ENCODE measurements at regions not wholly inside any gene's neighbourhood (a gene's known extent, or its start where the extent isn't known, plus 50 kb on each side); places are given as distances from the start of the nearest gene placed in this dataset.
A peak's percentile ranks its signal among the peaks of the same experiment; 100 is the strongest.
"Not testable (repeated sequence)": the region's sequence is repeated elsewhere in the genome, so short reads cannot be mapped to it uniquely, and the experiment has no call there.

DNA sequence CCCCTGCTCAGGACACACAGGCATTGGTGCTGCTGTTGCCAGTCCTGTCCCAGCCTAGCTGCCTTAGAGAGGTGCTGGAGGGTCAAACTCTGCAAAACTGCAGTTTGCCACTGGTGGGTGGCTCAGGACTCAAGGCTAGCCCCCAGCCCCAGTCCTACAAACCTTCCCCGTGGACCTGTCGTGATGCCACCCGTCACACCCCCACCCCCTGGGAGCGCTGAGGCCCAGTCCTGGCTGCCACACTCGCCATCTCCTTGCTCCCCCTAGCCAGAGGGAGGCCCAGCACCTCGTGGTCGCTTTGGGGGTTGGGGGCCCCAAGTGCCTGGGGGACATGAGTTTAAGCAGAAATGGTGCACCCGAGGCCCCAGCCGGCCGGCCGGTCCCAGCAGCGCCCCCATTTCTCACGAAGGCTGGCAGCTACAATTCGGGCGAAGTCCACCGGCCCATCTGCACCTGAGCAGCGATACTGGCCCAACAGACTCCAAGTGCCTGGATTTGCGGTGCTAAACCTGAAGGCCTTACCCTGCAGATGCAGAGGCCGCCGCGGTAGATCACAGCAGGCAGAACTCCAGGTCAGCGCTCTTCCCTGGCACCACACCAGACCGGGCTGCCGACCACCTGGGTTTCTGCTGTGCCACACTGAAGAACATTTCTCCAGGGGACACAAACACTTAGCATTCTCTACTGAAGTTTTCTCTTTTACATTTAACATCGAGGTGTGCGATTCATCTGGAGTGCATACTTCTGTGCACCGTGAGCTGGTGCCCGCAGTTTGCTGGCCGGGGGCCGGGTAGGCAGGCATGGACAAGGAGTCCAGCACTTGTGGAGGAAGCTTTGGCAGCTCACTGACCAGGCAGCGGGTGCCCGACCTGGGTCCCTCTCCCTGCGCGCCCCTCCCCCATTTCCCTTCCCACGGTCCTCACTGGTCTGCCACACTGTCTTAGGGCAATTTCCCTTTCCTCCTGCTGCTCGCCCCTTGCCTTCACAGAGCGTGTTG is 130.0 kb downstream of the KCNJ12 start:
- Histone ChIP-seq H3K9me3 (no peaks in the 10 kb centered on the region), H3K4me3 (no peak overlapping the region), H3K27ac (no peak overlapping the region), H3K4me1 (no peaks in the 10 kb centered on the region), H3K36me3 (no peaks in the 10 kb centered on the region), H3K27me3 (peaks cover 0 to 3% (median 0%) of the 10 kb centered on the region in 4 donors)
- intact Hi-C loops (cut with DNase I): loop anchor here in 1 of 3 donors (5.0 to 10.0 kb wide), 2 partner anchors 51 to 224 kb away; partner anchors contain the start of gene MAP2K3
- DNase-seq (no peak), FAIRE-seq (no peak), ATAC-seq (no peak)
- 74 to 76% methylated on average over 37 of the region's 37 CpGs for WGBS, 2 donors
- TF ChIP-seq, protein P1, sequence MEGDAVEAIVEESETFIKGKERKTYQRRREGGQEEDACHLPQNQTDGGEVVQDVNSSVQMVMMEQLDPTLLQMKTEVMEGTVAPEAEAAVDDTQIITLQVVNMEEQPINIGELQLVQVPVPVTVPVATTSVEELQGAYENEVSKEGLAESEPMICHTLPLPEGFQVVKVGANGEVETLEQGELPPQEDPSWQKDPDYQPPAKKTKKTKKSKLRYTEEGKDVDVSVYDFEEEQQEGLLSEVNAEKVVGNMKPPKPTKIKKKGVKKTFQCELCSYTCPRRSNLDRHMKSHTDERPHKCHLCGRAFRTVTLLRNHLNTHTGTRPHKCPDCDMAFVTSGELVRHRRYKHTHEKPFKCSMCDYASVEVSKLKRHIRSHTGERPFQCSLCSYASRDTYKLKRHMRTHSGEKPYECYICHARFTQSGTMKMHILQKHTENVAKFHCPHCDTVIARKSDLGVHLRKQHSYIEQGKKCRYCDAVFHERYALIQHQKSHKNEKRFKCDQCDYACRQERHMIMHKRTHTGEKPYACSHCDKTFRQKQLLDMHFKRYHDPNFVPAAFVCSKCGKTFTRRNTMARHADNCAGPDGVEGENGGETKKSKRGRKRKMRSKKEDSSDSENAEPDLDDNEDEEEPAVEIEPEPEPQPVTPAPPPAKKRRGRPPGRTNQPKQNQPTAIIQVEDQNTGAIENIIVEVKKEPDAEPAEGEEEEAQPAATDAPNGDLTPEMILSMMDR (IDR thresholded peaks at IDR 0.05): no peak

DNA sequence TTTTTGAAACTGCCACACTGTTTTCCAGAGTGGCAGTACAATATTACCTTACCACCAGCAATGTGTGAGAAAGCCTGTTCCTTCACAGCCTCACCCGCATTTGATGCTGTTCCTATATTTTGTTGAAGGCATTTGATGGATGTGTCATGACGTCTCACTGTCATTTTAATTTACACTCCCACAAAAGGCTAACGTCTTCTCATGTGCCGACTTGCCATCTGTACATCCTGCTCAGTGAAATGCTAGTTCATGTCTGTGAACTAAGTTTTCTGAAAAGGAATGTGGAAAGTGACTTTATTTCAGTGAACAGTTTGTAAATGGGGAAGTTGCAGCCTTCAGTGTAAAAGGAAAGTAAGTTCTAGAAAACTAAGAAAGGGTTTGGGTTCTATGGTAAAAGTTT is 131.6 kb downstream of the KCNJ12 start:
- not testable (repeated sequence) for H3K36me3 ChIP-seq, ATAC-seq, DNase-seq, FAIRE-seq, H3K27me3 ChIP-seq, H3K4me1 ChIP-seq, H3K9me3 ChIP-seq, H3K4me3 ChIP-seq, H3K27ac ChIP-seq
- 68 to 79% methylated on average over 4 of the region's 4 CpGs for WGBS, 2 donors
- intact Hi-C loops (cut with DNase I): loop anchor here in 1 of 3 donors (5.0 to 10.0 kb wide), 2 partner anchors 53 to 226 kb away; partner anchors contain the start of gene MAP2K3

DNA sequence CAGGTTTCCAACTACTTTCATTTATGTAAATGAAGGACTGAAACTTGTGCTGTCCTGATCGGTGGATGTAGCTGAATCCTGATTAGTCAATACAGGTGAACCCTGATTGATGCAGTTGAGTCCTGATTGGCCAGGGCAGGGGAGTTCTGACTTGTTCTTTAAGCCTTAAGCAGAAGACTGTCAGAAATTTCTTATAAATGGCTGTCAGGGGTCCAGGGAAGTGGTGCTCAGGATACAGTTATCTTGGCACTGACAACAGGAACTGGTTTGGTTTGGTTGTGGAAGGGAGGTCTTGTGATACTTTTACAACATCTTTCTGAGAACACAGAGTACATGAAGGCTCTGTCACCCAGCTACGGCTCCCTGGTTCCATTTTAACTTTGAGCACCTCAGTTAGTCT is 132.1 kb downstream of the KCNJ12 start:
- TF ChIP-seq, protein P1 (IDR thresholded peaks at IDR 0.05): no peak
- H3K27me3 ChIP-seq: peaks cover 0 to 3% (median 0%) of the 10 kb centered on the region in 4 donors
- DNase-seq (no peak), FAIRE-seq (no peak), ATAC-seq (no peak)
- intact Hi-C loops (cut with DNase I): loop anchor here in 1 of 3 donors (5.0 to 10.0 kb wide), 2 partner anchors 53 to 226 kb away; partner anchors contain the start of gene MAP2K3
- H3K9me3 ChIP-seq: no peaks in the 10 kb centered on the region
- 55 to 65% methylated on average over 2 of the region's 2 CpGs for WGBS, 2 donors
- no peaks in the 10 kb centered on the region for H3K4me1 ChIP-seq
- H3K4me3 ChIP-seq: no peak overlapping the region
- H3K36me3 ChIP-seq: no peaks in the 10 kb centered on the region
- no peak overlapping the region for H3K27ac ChIP-seq

DNA sequence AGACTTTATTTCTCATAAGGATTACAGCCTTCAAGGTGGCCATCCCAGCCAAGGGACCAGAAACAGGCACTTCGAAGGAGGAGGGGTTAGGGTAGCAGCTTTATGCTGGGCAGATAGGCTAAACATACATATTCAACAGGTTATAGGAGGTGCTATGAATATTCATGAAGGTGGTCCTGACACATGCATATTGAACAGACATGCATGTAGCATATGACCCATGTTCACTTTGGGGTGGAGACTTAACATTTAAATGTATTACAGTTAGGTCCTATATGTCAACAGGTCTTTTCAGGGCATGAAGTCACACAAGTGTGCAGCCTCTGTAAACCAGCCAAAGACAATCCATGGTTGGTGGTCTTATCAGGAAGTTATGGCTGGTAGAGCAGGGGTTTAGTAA is 133.2 kb downstream of the KCNJ12 start:
- not testable (repeated sequence) for H3K4me3 ChIP-seq, DNase-seq, H3K36me3 ChIP-seq, FAIRE-seq, ATAC-seq, H3K9me3 ChIP-seq, H3K27me3 ChIP-seq, H3K27ac ChIP-seq, H3K4me1 ChIP-seq
- intact Hi-C loops (cut with DNase I): loop anchor here in 1 of 3 donors (5.0 to 10.0 kb wide), 2 partner anchors 55 to 227 kb away; partner anchors contain the start of gene MAP2K3
- 72 to 88% methylated on average over 1 of the region's 1 CpG for WGBS, 2 donors

DNA sequence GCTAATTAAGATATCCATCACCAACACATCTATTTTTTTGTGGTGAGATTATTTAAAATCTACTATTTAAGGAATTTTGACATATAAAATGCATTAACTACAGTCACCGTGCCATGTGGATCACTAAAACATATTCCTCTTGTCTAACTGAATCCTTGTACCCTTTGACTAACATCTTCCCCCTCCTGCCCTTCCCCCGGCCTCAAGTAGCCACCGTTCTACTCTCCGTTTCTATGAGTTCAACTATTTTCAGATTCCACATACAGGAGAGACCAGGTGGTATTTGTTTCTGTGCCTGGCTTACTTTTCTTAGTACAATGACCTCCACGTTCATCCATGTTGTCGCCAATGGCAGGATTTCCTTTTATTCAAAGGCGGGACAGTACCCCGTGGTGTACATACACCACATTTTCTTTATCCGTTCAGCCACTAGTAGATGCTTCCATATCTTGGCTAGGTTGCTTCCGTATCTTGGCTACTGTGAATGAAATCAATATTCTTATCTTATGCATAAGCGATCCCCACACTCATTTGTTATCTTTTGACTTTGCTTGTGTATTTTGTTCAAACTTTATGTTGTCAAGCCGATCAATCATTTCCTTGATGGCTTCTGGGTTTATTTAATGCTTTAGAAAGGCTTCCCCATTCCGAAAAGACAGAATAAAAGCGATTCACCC is 134.7 kb downstream of the KCNJ12 start:
- DNase-seq: no peak
- Histone ChIP-seq H3K4me1 (no peaks in the 10 kb centered on the region), H3K36me3 (no peaks in the 10 kb centered on the region), H3K27ac (peak overlapping the region in 3 of 4 donors; percentile 29 to 41 (median 39)), H3K27me3 (peaks cover 0 to 3% (median 0%) of the 10 kb centered on the region in 4 donors), H3K9me3 (no peaks in the 10 kb centered on the region), H3K4me3 (peak overlapping the region; percentile 21 to 54 (median 32))
- no peak for FAIRE-seq
- TF ChIP-seq, protein P1 (IDR thresholded peaks at IDR 0.05): no peak
- intact Hi-C loops (cut with DNase I): loop anchor here in 1 of 3 donors (10.0 kb wide), 2 partner anchors 196 to 396 kb away; no protein-coding TSS in a partner anchor
- 10 to 14% methylated on average over 14 of the region's 14 CpGs for WGBS, 2 donors
- ATAC-seq: peak; percentile 37 to 54 (median 40)
